Dedifferentiated amniotic fluid mesenchymal stem cell (primary cell): ENCODE measurements at regions not wholly inside any gene's neighbourhood (a gene's known extent, or its start where the extent isn't known, plus 50 kb on each side); places are given as distances from the start of the nearest gene placed in this dataset.
"Not testable (repeated sequence)": the region's sequence is repeated elsewhere in the genome, so short reads cannot be mapped to it uniquely, and the experiment has no call there.

Experiments used
- DNase-seq: peaks from one replicate; pipeline ENCODE4 v3.0.0-alpha.2; 2016; ENCODE audit errors: extremely low spot score

- peak; percentile 30 for DNase-seq
Observed at GRCh38 chr7:92916770-92917224, 80.4 kb upstream of the CDK6 start.

DNA sequence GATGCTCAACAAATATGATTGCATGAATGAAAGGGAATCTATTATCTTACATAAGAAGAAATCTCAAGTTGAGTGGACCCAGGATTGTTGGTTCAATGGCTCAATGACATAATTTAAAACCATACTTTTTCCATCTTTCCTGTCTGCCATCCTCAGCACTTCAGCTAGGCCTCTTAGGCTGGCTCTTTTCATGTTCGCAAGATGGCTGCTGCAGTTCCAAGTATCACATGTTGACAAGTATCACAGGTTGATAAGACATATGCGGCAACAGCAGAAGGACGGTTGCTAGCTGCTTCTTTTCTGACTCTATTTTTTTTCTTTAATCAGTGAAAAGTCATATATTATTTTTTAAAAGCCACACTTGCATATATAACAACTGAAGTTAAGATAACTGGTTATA, 79.0 kb upstream of the CDK6 start:
- DNase-seq = no peak

GRCh38 chr7:92914645-92915044, 78.3 kb upstream of the CDK6 start:
- DNase-seq = no peak

GRCh38 chr7:92913849-92914248, 77.5 kb upstream of the CDK6 start:
- DNase-seq = no peak

DNA sequence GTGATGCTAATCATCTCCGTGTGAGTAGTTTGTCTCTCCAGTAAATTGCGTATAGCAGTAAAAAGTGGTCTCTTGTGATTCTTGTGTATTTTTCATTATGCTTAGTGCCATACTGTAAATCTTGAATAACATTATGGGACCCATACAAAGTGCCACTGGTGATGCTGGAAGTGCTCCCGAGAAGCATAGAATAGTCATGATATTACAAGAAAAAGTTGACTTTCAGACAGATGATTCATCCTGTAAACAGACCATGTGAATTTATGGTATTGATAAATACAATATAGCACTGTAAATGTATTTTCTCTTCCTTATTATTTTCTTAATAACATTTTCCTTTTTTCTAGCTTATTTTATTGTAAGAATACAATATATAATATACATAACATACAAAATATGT, 74.6 kb upstream of the CDK6 start:
- no peak for DNase-seq

- no peak for DNase-seq
Observed at GRCh38 chr7:92909686-92910475, 73.5 kb upstream of the CDK6 start.

DNA sequence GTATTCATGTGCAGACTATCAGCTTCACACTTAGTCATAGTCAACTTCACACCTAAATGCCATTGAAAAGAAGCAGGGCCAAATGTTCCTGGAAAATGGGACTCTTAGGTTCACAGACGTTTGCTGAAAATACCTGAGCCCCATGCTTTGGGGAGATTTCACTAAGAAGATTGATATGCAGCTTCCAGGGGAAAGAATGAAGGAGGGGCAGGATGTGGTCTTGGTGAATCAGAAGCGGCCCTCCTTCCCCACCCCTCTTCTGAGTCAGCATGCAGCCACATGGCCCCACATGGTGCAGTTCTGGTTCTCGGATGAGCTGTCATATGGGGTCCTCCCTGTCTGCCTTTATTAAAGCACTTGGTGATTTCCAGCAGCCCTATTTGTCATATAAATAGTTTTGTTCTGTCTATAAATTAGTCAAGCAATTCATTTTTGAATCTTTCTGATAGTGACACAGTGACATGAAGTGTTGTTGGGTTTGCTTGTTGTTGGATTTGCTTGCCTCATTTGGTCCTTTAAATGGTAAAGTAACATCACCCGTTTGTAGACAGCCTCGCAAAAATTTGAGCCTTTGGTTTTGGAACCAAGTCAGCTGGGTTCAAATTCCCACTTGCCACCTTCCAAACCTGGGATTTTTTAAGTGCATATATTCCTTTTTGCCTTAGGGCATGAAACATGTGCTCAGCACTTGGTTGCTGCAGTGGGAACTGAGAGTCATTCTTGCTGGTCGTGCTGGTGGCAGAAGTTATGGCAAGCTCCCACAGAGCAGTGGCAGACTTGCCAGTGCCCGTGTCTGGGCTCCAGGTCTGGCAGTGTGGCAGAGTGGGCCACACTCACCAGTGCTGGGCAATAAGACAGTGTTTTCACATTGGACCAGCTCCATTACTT, 68.1 kb upstream of the CDK6 start:
- peak; percentile 58 for DNase-seq

DNA sequence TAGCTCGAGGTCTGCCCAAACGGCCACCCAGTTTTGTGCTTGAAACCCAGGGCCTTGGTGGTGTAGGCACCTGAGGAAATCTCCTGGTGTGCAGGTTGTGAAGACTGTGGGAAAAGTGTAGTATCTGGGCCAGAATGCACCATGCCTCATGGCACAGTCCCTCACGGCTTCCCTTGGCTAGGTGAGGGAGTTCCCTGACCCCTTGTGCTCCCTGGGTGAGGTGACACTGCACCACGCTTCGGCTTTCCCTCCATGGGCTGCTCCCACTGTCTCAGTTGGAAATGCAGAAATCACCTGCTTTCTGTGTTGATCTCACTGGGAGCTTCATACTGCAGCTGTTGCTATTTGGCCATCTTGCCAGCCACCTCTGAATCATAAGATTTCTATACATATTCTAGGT, 62.4 kb upstream of the CDK6 start:
- DNase-seq = no peak

DNA sequence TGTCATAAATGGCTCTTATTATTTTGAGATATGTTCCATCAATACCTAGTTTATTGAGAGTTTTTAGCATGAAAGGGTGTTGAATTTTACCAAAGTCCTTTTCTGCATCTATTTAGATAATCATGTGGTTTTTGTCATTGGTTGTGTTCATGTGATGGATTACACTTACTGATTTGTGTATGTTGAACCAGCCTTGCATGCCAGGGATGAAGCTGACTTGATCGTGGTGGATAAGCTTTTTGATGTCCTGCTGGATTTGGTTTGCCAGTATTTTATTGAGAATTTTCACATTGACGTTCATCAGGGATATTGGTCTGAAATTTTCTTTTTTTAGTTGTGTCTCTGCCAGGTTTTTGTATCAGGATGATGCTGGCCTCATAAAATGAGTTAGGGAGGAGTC, 58.5 kb upstream of the CDK6 start:
- DNase-seq = not testable (repeated sequence)

- DNase-seq = no peak
Observed at GRCh38 chr7:92889081-92889480, 52.7 kb upstream of the CDK6 start.
